ENCODE measurements at regions not wholly inside any gene's neighbourhood (a gene's known extent, or its start where the extent isn't known, plus 50 kb on each side); places are given as distances from the start of the nearest gene placed in this dataset.
A peak's percentile ranks its signal among the peaks of the same experiment; 100 is the strongest.

DNA sequence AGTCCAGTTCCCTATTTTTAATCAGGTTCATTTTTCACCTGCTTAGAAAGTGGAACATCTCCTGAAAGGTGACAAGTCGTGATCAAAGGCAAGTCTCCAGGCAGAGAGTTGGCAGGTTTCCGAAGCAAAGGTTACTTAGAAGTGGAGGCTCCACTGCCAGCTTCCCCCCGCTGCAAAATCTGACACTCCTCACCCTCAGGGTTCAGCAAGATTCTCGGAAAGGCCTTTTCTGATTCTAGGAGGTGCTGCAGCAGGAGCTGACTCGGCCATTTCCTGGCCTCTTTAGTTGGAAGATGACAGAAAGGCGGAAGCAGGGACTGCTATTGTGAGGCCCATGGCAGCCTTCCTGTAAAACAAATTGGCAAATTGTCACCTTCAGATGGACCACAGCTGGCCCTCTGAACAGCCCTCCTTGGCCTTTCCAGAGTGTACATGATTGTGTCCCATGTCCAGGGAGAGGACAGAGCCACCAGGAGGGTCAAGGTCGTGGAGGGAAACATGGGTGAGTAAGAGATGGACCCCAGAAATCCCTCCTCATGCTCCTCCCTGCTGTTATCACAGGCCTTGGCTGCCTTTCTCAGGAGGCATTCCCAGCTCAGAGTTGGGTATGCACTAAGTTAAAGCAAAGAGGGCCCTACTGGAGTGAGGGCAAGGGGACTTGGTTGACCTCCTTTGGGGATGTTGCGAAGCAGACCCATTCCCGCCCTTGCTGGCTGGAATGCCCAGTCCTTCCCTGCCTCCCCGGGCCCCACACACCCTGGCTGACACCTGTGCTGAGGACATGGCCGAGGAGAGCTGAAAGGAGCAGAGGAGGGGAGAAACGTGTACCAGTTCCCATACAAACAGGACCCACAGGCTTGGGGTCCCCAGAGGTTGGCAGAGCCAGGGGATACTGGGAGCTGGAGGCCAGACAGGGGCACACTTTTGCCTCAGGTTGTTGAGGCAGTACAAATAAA is 115.5 kb upstream of the IRF2BP2 start:
- no peak for DNase-seq

GRCh38 chr1:234724516-234725176 is 114.7 kb upstream of the IRF2BP2 start:
- DNase-seq: no peak

GRCh38 chr1:234722904-234723720 is 113.1 kb upstream of the IRF2BP2 start:
- peak; percentile 79 for DNase-seq

- no peak for DNase-seq
Observed at GRCh38 chr1:234722270-234722704, 112.3 kb upstream of the IRF2BP2 start.

- no peak for DNase-seq
Observed at GRCh38 chr1:234721476-234722269, 111.7 kb upstream of the IRF2BP2 start.

GRCh38 chr1:234720709-234721441 is 110.9 kb upstream of the IRF2BP2 start:
- no peak for DNase-seq

- no peak for DNase-seq
Observed at GRCh38 chr1:234719454-234720251, 109.7 kb upstream of the IRF2BP2 start.

DNA sequence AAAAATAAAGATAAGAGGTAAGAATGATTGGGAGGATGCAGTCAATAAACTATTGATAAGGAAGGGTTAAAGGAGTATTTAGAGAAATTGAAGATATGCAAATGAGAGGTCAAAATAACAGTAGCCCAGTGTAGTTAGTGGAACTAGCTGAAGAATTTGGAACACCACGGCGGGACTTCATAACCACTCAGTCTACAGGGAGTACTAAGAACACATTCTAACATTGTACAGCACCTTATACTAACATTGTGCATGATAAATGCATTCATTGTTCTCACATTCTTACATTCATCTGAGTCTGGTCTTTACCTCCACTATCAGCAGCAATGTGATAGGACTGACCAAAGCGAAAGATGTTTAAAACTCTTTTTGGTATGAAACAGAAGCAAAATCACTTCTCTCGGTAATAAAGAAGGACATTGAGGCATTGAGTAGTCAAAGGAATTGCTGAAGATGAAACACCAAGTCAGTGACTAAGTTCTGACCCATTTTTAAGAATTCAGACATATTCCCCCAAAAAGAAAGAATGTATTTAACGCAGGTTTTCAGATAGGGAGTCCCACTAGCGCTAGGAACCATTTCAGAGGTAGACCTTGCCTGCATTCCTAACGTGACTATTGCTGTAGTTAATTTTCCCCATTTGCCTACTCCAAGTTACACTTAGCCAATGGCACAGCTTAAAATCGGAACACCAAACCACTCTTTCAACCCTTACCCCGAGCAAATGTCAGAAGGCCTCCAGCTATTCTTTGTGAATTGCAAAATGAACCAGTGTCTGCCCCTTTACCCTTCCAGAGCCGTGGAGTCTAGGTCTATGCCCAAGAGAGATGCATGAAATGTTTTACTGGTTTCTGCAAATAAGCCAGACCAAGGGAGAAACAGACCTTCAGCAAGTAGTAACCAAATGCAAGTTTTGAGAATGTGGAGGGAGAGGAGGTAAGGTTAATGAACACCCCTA is 108.8 kb upstream of the IRF2BP2 start:
- no peak for DNase-seq

- DNase-seq: no peak
Observed at GRCh38 chr1:234716908-234717375, 107.0 kb upstream of the IRF2BP2 start.

- DNase-seq: no peak
Observed at GRCh38 chr1:234715252-234716014, 105.5 kb upstream of the IRF2BP2 start.

- DNase-seq: no peak
Observed at GRCh38 chr1:234713859-234714258, 103.9 kb upstream of the IRF2BP2 start.

DNA sequence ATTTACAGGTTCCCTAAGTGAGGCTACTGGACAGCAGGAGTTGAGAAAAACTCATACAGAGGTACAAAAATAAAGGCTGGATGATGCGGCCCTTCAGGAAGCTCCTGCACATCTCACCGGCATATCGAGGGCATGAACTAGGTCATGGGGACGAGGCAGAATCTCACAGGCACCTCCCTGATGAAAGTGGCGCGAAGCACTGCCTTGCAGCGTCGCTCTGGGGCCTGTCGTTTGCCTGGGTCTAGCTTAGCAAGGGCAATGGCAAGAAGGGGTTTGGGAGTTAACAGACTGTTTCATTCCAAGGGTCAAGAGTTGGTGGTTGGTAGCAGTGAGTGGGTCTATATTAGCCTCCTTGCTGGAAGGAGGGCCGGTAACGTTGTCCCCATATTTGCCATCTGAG is 103.5 kb upstream of the IRF2BP2 start:
- no peak for DNase-seq

GRCh38 chr1:234712891-234713305 is 102.9 kb upstream of the IRF2BP2 start:
- no peak for DNase-seq

DNA sequence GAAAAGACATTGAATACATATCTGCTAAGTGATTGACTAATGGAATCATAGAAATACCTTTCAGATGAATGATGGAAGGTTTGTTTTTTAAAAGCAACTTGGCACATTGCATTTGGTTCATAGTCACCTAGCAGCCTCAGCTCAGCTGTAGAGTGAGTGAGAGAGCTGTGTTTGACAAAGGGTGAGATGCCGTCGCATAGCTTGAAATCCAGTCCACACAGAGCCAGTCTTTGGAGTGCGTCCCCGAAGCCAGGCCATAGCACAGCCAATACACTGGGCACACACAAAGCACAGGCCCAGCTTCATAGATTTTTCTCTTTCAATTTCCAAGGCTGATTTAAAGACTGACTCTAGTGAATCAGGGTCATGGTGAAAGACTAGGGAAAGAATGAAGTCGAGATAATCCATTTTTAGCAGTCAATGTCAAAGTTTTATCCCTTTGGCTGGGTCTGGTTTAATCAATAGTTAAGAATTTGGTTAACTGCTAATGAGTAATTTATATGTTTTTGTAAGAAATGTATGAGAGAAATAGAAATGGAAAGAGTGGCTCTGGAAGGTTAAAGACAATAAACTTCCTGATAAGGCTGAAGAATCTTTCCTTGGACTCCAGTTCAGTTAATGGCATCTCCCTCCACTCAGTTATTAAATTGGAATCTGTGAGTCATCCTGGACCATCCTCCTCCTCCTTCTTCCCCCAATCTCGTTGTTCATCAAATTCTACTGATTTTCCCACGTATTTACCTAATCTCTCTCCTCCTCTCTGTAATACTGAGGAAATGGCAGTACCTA is 101.2 kb upstream of the IRF2BP2 start:
- DNase-seq: no peak

DNA sequence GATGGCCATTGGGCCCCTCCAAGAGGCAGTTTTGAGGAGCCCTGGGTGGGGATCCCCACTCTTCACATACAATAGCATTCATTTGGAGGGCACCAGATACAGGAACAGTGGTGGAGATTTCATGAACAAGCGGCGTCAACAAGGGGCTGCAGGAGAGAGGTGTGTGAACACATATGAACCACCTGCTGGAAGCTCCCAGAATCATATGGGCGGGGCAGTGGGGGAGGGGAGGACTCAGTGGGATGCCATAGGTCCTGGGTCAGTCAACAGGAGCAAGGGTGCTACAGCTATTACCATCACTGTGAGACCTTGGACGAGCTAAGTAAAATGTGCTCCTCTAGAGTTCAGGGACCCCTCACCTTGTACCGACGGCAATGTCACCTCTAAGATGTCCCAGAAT is 100.4 kb upstream of the IRF2BP2 start:
- DNase-seq: no peak

DNA sequence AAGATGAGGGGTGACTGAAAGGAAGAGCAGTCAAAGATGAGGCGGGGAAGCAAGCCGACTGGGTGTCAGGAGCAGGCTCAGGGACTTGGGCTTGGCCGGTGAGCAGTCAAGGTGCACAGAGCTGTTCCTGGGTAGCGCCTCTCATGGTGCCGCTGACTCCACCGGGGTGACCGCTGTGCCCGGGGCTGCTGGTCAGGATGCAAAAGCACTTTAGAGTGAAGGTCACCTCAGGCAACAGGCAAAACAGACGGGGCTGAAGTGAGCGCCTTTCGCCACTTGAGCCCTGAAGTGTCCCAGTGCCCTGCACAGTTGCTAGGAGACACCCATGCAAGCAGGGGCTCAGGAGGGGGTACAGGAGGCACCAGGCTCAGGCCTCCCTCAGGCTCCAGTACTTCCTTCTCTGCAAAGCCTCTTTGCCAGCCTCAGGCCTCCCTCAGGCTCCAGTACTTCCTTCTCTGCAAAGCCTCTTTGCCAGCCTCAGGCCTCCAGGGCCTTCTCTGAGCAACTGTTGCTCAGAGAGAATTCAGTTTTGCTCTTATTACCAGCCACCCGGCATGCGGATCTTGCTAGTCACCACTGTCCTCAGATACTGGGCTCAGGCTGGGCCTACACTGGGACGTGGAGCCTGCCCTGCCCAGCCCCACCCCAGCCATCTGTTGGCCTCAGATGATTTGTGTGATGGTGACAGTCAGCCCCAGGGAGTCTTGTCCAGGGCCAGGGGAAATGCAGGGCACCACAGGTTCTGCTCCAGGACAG is 99.7 kb upstream of the IRF2BP2 start:
- no peak for DNase-seq

Measured in SIG-M5 (cell line).